GM11168 (cell line): ENCODE measurements at regions not wholly inside any gene's neighbourhood (a gene's known extent, or its start where the extent isn't known, plus 50 kb on each side); places are given as distances from the start of the nearest gene placed in this dataset.

ENCODE experiments used
- in situ Hi-C: fragments of 300-500 bp; cut with MboI; formaldehyde crosslinking; loops from one replicate; pipeline ENCODE4 v1.12.0; 2022; ENCODE audit warnings: low sequenced_read_pairs; ENCODE audit not compliant: unreplicated experiment

DNA sequence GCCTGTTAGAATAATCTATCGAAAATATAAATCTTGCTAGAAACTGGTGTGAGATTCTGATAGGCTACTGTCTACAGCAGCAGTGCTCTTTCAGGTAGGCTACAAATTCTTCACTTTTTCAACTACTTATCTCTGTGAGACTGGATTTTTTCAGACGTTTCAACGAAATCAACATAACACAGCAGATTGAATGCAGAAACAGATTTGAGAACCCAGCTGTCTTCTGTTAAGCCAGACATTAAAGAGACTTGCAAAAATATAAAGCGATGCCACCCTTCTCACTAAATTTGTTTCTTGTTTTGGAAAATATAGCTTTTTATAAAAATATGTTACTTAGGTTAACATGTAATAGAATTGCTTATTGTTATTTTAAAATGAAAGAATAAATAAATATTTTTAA lies 140.6 kb upstream of the PHACTR1 start:
- in situ Hi-C loops, result no loop called here

DNA sequence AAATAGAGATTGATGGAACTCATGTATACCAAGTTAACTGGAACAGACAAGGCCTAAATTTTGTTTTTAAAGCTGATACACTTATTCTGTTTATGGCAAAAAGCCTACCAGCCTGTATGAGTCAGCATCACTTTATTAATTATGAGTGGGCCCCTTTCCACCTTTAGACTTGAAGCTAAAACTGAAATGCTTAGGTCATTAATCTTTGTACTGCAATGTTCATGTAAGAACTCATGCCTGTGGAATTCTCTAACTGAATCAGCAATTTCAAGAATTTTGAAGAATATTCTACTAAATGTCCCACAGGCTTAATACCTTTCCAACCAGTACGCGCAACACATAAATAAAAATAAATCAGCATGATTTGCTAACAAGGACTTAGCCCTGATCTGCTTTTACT lies 140.2 kb upstream of the PHACTR1 start:
- in situ Hi-C loops, result no loop called here

DNA sequence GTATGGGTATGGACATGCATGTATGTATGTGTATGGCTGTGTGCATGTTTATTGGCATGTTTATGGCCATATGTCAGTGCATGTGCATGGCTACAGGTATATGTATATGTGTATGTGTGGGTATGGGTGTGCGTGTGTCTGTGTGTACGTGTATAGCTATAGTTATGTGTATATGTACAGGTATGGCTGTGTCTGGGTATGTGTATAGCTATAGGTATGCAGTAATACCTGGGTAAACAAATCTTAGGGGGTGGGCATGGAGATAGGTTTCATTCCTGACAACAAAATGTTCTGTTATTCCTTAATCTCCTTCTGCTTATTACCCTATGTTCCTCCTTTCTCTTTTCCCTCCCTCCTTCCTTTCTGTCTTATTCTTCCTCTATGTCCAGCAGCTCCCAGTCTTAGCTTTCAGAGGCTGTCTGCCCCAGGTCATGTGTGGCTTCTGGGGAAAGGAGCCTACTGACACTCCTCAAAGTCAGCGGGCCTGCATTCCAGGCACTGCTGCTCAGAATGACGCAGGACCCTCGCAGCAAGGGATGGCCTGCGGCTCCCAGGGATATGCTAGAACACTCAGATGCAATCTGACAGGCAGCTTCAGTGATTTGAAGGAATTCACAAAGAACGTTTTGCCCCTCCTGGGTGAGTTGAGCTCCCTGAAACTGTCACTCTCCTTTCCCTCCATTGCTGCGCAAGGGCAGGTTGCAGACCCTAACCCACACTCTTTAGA lies 139.3 kb upstream of the PHACTR1 start:
- in situ Hi-C loops, result no loop called here

GRCh38 chr6:12578097-12578496 lies 138.5 kb upstream of the PHACTR1 start:
- in situ Hi-C loops, result no loop called here

- in situ Hi-C loops, result no loop called here
Measured at GRCh38 chr6:12578751-12579150, 137.8 kb upstream of the PHACTR1 start.

DNA sequence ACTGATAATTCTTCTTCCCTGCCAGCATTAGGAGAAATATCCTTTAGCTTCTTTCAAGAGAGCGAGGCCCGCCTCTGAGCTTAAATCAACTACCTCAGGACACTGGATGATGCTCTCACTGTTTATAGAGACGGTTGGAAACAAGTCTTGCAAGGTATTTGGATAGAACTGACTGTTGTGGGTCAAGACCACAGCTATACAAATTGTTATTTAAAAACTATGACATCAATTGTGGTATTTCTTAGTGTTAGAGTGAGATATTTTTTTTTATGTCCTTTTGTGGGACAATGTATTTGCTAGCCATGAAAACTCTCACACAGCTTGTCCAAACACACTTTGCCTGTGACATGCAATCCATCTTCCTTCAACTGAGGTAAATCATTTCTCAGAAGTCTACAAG lies 136.3 kb upstream of the PHACTR1 start:
- in situ Hi-C loops, result no loop called here

- in situ Hi-C loops, result no loop called here
Measured at GRCh38 chr6:12582421-12583110, 134.0 kb upstream of the PHACTR1 start.

DNA sequence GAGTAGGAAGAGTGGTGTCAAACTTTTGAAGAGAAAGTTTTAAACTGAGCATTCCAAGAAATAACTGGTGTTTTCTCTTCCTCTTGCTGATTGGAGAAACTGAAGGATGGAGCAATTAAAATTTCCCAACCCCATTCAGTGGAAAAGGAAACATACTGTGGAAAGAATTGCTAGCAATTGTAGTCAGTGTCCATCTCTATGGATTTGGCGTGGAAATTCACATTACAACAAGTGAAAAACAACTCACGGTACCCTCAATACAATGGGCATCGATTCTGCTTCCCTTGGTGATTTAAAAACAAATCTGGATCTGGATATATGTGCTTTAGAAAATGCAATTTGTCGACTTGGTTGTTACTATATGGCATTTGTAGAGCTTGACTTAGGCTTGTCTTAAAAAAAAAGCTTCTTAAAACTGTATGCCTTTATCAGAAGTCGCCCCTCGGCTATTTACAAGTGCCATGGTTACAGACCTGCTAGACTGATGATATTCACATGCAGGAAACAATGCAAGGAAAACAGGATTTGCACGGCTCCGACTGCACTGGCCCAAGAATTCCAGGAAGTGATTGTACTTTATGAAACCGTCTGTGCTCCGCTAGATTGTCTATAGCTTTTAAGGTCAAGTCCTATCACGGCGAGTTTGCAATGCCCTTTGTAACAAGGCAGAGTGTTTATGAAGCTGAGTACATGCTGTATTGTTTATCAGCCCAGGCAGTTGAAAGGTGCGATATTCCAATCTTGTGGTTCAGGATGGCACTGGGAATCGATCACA lies 131.7 kb upstream of the PHACTR1 start:
- in situ Hi-C loops, result no loop called here

- in situ Hi-C loops, result no loop called here
Measured at GRCh38 chr6:12585497-12585958, 131.0 kb upstream of the PHACTR1 start.

DNA sequence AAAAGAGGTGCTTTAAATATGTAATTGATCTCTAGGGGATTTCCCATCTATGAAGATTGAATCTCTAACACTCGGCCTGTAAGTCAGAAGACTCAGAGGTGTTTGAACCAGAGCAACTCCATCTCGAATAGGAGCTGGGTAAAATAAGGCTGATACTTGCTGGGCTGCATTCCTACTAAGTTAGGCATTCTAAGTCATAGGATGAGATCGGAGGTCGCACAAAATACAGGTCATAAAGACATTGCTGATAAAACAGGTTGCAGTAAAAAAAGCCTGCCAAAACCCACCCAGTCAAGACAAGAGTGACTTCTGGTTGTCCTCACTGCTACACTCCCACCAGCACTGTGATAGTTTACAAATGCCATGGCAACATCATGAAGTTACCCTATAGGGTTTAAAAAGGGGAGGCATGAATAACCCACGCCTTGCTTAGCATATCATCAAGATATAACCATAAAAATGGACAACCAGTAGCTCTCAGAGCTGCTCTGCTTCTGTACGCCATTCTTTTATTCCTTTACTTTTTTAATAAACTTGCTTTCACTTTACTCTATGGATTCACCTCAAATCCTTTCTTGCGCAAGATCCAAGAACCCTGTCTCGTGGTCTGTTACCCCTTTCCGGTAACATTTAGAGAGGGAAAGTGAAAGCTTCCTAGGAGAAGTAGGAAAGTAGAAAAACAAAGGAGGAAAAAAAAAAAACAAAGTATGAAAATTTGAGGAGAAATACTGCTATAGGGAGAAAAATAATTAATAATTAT lies 129.7 kb upstream of the PHACTR1 start:
- in situ Hi-C loops, result no loop called here

DNA sequence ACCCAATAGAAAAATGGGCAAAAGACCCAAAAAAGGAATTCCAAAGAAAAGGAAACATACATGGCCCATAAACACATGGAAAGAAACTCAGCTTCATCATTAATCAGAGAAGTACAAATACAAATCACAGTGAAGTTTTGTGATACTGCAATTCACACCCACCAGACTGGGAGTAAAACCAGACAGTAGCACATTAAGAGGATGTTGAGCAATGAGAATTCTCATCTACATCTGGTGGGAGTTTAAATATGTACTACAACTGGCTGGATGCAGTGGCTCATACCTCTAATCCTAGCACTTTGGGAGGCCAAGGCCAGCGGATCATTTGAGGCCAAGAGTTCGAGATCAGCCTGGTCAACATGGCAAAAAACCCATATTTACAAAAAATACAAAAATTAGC lies 125.7 kb upstream of the PHACTR1 start:
- in situ Hi-C loops, result no loop called here

- in situ Hi-C loops, result no loop called here
Measured at GRCh38 chr6:12592634-12593033, 123.9 kb upstream of the PHACTR1 start.

GRCh38 chr6:12593771-12594529 lies 122.6 kb upstream of the PHACTR1 start:
- in situ Hi-C loops, result no loop called here

DNA sequence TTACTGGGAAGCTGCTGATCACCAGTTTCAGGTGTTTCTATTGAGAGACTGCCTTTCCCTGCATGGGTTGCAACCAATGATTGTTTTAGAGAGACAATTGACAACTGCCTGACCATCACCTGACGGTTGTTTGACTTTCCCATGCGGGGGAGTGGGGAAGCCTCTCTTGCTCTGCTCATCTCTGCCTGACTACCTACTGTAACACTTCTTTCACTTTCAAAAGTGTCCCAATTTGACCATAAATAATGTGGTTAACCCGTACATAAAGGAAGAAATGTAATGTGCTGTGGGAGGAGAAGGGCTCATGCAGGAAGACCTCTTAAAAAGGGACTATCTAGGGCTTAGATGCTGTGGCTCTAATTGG lies 122.1 kb upstream of the PHACTR1 start:
- in situ Hi-C loops, result no loop called here

- in situ Hi-C loops, result no loop called here
Measured at GRCh38 chr6:12595161-12595811, 121.3 kb upstream of the PHACTR1 start.

GRCh38 chr6:12596731-12597130 lies 119.8 kb upstream of the PHACTR1 start:
- in situ Hi-C loops, result no loop called here

DNA sequence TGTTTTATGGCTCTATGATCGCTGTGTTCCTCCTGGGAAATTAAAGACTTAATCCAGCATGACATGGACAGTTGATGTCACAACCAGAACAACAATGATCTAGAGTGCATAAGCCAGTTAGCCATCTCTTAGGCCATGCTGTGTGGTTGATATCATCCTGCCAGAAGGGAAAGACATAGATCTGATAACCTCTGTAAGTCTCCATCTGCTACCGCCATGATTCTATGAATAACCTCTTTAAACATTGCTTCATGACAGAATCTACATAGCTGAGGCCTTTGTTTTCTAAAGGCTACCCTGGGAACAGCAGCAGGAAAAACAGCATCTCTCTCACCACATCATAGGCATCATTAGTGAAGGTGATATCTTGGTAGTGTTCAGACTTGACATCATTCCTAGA lies 117.6 kb upstream of the PHACTR1 start:
- in situ Hi-C loops, result no loop called here

DNA sequence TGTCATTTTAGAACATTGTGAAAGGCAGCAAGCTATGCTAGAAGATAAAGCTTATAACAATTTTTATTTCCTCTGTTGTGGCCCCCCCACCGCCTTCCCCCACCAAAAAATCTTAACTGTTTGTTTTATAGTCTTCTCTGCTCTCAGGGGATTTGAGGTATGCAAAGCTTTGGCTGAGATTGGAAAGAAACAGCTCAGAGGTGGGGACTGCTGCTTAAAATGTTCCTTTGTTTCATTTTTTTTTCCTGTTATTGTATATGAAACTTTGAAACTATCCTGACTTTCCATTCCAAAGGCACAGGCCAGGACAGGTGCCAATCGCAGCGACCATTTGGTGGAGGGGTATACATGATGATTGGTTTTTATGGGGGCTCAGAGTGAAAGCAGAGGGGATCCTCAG lies 114.7 kb upstream of the PHACTR1 start:
- in situ Hi-C loops, result loop anchor here (5.0 to 10.0 kb wide), 2 partner anchors 295 to 947 kb away; no protein-coding TSS in a partner anchor

DNA sequence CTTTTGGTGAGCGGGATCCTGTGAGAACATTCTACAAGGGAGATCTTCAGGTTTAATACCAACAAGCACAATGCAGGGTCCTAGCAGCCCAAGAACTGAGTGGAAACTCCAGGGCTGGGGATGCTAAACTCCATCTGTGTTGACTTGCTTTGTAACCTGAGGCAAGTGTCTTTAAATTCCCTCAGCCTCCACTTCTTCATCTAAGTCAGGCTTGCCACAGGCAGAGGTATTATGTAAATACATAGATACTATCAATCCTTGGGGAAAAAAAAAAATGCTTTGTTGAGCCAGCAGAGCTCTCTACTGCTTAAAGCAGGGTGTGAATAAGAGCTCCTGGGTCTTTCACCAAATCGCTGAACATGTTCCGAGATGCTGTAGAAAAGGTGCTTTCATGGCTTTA lies 114.2 kb upstream of the PHACTR1 start:
- in situ Hi-C loops, result loop anchor here (5.0 to 10.0 kb wide), 2 partner anchors 295 to 948 kb away; no protein-coding TSS in a partner anchor
